Fibroblast of lung (primary cell): ENCODE measurements at regions not wholly inside any gene's neighbourhood (a gene's known extent, or its start where the extent isn't known, plus 50 kb on each side); places are given as distances from the start of the nearest gene placed in this dataset.

ENCODE experiments used
- EZH2 ChIP-seq: IDR thresholded peaks from 2 replicates; pipeline ENCODE4 v1.5.1; 2012; ENCODE audit warnings: low read length, control low read depth, mild to moderate bottlenecking; ENCODE audit errors: missing control alignments
- TF ChIP-seq, protein P1 (sequence below), 2 donors: IDR thresholded peaks in 1 of 2; conservative IDR thresholded peaks in 1 of 2; 1 replicate in 1 of 2; 2 replicates in 1 of 2; pipeline ENCODE4 v1.5.1; 2011 to 2012; ENCODE audit warnings: low read length in 2 of 2, control low read depth in 1 of 2, inconsistent platforms in 1 of 2, low read depth in 1 of 2, mild to moderate bottlenecking in 1 of 2

DNA sequence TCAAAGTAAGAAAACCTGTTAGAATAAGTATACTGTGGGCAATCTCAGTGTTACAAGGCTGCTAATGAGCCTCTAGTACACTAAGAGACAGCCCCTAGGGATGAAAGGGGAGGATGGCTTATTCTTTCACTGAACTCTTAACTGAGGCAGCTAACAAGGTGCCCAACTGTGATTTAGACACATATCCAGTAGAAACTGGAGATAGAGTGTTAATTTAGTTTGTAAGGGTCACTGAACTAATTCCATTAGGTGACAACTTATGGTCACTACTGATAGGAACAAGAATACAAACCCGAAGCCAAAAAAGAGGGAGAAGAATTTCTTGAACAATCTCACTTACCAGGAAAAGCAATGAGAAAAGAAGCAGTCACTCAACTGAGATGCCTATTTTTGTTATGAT lies 1010.6 kb downstream of the PCDH9 start:
- TF ChIP-seq, protein P1, sequence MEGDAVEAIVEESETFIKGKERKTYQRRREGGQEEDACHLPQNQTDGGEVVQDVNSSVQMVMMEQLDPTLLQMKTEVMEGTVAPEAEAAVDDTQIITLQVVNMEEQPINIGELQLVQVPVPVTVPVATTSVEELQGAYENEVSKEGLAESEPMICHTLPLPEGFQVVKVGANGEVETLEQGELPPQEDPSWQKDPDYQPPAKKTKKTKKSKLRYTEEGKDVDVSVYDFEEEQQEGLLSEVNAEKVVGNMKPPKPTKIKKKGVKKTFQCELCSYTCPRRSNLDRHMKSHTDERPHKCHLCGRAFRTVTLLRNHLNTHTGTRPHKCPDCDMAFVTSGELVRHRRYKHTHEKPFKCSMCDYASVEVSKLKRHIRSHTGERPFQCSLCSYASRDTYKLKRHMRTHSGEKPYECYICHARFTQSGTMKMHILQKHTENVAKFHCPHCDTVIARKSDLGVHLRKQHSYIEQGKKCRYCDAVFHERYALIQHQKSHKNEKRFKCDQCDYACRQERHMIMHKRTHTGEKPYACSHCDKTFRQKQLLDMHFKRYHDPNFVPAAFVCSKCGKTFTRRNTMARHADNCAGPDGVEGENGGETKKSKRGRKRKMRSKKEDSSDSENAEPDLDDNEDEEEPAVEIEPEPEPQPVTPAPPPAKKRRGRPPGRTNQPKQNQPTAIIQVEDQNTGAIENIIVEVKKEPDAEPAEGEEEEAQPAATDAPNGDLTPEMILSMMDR (conservative IDR thresholded peaks at IDR 0.05 in 1 of 2, IDR thresholded peaks at IDR 0.05 in 1 of 2; ENCODE audit: low read depth in 1 of 2, low read length in 2 of 2): no peak
- no peak for TF ChIP-seq EZH2
